ENCODE measurements at regions not wholly inside any gene's neighbourhood (a gene's known extent, or its start where the extent isn't known, plus 50 kb on each side); places are given as distances from the start of the nearest gene placed in this dataset.
"Not testable (repeated sequence)": the region's sequence is repeated elsewhere in the genome, so short reads cannot be mapped to it uniquely, and the experiment has no call there.

- no peak for DNase-seq (ENCODE audit: low spot score)
- no peaks in the 10 kb centered on the region for H3K9me3 ChIP-seq
- no peaks in the 10 kb centered on the region for H3K36me3 ChIP-seq
- no peak for TF ChIP-seq CTCF (IDR thresholded peaks at IDR 0.05)
- no peak overlapping the region for H3K27ac ChIP-seq
- H3K27me3 ChIP-seq, result no peaks in the 10 kb centered on the region
- no peak overlapping the region for H3K4me3 ChIP-seq
- no peaks in the 10 kb centered on the region for H3K4me1 ChIP-seq
Observed at GRCh38 chr2:209269024-209269423, 154.8 kb upstream of the MAP2 start.

DNA sequence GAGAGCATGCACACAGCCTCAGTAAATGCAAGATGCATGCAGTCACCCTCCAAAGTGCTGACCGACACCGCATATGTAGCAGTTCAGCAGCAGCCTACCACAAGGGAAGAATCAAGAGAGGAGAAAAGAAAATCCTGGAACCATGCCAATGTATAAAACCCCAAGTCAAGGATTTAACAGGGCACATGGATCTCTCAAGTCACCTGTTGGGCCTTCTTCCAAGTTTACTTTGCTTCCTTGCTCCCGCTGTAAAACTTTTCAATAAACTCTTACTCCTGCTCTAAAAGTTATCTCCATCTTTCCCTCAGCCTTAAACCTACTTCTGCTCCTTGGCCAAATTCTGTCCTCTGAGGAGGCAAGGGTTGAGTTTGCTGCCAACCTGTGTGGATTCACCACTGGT, 147.8 kb upstream of the MAP2 start:
- Histone ChIP-seq H3K27me3 (no peaks in the 10 kb centered on the region), H3K4me1 (no peaks in the 10 kb centered on the region), H3K4me3 (no peak overlapping the region), H3K36me3 (no peaks in the 10 kb centered on the region), H3K27ac (no peak overlapping the region), H3K9me3 (no peaks in the 10 kb centered on the region)
- DNase-seq (ENCODE audit: low spot score), result no peak
- no peak for TF ChIP-seq CTCF (IDR thresholded peaks at IDR 0.05)

DNA sequence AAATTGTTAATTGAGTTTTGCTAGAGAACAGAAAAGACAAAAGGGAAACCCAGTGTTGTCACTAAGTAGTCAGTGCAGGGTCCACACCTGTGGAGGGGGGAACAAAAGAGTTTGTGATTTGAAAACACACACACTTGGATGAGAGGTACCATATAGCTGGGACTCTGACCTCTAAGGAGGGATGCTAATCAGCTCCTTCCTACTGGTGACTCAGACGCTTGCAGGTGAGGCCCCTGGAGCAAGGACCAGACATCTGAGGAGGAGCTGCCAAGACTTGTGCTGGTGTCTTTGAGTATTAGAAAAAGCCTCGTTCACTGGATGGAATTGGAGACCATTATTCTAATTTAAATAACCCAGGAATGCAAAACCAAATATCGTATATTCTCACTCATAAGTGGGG, 146.4 kb upstream of the MAP2 start:
- Histone ChIP-seq H3K27me3 (no peaks in the 10 kb centered on the region), H3K36me3 (no peaks in the 10 kb centered on the region), H3K4me3 (no peak overlapping the region), H3K4me1 (no peaks in the 10 kb centered on the region), H3K9me3 (no peaks in the 10 kb centered on the region), H3K27ac (no peak overlapping the region)
- no peak for TF ChIP-seq CTCF (IDR thresholded peaks at IDR 0.05)
- no peak for DNase-seq (ENCODE audit: low spot score)

- Histone ChIP-seq H3K4me1 (no peaks in the 10 kb centered on the region), H3K27me3 (no peaks in the 10 kb centered on the region), H3K4me3 (no peak overlapping the region), H3K9me3 (no peaks in the 10 kb centered on the region), H3K27ac (no peak overlapping the region), H3K36me3 (no peaks in the 10 kb centered on the region)
- DNase-seq (ENCODE audit: low spot score), result no peak
- no peak for TF ChIP-seq CTCF (IDR thresholded peaks at IDR 0.05)
Observed at GRCh38 chr2:209298601-209299000, 125.2 kb upstream of the MAP2 start.

GRCh38 chr2:209299478-209299877, 124.4 kb upstream of the MAP2 start:
- DNase-seq (ENCODE audit: low spot score); H3K27me3 ChIP-seq; H3K27ac ChIP-seq; H3K36me3 ChIP-seq; H3K4me3 ChIP-seq; H3K4me1 ChIP-seq; H3K9me3 ChIP-seq: not testable (repeated sequence)

- not testable (repeated sequence) for H3K9me3 ChIP-seq; H3K4me1 ChIP-seq; H3K27ac ChIP-seq; DNase-seq (ENCODE audit: low spot score); H3K27me3 ChIP-seq; H3K4me3 ChIP-seq; H3K36me3 ChIP-seq
Observed at GRCh38 chr2:209300766-209301165, 123.1 kb upstream of the MAP2 start.

DNA sequence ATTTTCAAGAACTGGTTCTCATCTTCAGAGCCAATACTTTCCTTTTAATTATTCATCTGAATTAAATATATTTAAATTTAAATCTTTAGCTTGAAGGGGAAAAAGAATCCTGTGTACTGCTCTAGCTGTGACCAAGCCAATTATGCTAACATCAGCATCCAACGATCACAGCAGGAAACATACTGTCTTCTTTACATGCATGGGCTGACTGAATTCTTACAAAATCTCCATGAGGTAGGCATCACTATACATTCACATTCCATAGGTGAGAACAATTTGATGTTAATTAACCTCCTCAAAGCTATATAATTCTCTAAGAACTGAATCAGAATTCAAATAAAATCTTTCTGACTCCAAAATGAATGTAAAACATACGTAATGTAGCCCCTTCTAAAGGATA, 118.8 kb upstream of the MAP2 start:
- Histone ChIP-seq H3K27me3 (no peaks in the 10 kb centered on the region), H3K9me3 (no peaks in the 10 kb centered on the region), H3K27ac (no peak overlapping the region), H3K4me1 (no peaks in the 10 kb centered on the region), H3K4me3 (no peak overlapping the region), H3K36me3 (no peaks in the 10 kb centered on the region)
- no peak for TF ChIP-seq CTCF (IDR thresholded peaks at IDR 0.05)
- DNase-seq (ENCODE audit: low spot score), result no peak
